ENCODE measurements at regions not wholly inside any gene's neighbourhood (a gene's known extent, or its start where the extent isn't known, plus 50 kb on each side); places are given as distances from the start of the nearest gene placed in this dataset.

DNA sequence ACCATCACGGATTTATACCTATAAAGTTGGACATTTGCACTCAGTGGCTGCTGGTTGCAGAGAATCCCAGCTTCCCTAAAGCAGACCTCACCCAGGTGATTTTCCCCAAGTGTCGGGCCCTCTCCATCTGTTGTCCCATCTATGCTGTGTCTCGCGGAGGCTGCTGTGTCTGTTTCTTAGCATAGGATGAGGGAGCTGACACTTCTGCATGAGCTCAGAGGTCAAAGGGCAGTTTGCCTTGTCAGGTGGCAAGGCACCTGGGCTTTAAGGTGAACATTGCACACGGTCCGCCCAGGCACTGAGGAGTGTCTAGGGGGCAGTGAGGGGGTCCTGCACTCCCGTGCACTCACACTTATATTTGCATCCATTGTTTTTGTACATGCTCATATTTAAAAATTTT, 151.6 kb downstream of the ZIC5 start:
- no peak for DNase-seq

DNA sequence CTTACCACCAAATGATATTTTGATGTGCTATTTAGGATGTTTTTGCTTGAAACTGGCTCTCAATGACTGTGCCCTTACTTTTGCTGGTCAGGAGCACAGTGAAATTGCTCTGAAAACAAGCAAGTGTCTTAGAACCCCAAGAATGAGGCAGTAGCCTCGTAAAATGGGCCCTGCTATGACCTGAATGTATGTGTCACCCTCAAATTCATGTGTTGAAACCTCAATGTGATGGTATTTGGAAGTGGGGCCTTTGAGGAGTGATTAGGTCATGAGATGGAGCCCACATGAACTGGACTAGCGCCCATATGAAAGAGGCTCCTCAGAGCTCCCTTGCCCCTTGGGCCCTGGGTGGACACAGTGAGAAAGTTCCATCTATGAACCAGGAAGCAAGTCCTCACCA, 155.2 kb downstream of the ZIC5 start:
- DNase-seq: no peak

DNA sequence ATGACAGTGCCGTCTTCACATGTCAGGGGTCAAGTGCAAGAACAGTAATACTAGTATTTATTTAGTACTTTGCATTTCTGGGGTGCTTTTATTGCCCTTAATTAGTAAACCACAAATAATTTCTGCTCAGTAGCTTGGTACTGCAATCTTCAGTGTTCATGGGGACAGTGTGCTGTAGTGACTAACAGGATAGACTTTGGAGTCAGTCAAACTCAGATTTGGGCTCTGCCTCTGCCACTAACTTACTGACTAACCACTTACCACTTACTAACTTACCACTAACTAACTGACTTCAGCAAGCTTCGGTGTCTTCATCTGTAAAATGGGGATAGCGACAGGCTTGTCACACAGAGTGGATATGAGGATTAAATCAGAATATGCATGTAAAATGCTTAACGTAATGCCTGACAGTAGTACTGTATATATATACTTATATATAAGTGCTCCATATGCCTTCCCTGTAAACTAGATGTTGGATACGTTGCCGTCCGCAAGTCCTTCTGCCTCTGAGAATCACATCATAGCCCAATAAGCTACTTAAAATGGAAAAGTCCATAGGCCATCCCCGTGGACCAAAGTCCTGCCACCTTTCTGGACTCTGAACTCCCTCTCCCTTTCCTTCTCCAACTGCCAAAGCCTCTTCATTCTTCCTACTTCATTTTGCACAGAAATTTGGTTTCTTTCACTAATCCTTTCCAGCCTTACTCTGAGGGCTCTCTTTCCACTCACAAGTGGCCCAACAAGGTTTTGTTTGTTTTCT, 158.1 kb downstream of the ZIC5 start:
- no peak for DNase-seq

DNA sequence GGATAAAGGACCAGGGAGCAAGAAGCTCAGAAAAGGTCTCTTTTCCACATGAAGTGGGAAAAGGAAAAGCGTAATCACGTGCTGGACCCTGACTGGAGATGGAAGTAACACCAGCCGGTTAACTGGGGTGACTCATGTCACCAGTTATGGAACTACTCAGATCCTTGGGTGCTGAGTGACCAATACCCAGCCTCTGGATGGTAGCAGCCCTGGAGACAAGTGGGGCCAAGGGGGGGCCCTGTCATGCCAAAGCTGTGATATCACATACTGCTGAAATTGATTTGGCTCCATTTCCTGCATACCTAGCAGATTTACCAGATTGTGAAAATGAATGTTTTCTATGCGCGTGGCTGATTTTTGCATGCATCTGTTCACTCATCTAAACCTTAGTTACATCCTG, 158.9 kb downstream of the ZIC5 start:
- DNase-seq: no peak

DNA sequence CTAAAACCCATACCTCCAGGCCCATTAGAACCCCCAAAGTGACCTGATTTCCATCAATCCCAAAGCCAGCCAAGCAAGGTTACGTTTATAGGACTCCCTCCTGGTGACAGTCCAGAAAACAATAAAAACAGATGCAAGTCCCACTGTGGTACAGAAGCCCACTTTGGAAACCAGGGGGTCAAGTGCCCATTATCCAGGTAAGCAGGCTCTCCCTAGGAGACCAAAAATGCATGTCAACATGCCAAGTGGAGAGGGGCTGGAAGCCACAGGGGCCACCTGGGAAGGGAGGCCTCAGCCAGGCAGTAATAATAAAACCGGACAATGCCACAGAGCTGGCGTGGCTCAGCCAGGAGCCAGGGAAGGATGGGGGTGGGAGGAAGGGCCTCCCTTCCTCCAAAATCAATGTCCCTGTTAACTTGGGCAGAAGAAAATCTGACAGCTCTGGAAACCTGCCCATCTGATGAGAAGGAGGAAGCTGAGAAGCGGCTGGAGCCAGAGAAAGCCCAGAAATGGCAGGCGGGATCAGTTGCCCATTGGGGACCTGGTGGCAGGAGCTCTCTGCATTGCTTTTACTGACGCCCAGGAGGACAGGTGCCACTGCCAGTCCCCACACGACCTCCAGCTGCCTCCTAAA, 160.4 kb downstream of the ZIC5 start:
- no peak for DNase-seq

DNA sequence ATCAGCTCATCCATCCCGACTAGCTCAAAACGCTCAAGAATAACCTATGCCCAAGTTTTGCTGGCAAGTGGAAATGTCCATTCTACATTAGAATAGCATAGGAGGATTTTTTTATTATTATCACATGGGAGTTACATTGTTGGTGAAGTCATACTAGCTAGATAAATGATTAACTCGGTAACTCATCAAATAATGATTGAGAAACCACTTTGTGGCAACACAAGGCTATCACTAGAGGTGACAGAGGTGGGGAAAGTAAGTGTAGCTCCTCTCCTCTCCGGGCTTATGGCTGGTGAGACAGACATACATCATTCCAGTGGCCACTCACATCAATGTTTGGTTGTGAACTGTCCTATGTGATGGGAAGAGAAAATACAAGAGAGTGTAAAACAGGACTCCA, 161.6 kb downstream of the ZIC5 start:
- DNase-seq: no peak

DNA sequence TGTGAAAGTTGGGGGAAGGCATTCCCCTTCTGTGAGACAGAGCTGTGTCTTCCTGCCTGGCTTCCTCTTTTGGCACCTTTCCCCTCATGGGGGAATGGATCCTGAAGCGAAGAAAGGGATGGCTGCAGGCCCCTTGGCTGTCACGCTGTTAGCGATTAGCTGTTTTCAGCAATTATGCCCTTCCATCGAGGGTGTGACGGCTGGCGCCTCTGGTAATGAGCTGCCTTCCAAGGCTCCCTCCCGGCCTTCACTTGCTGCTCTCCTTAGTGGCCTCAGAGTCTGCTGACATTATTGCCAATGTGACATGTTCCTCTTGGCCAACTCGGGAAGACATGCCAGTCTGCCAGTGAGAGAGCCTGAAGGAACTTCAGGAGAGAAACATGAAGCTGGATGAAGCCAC, 162.1 kb downstream of the ZIC5 start:
- DNase-seq: no peak

DNA sequence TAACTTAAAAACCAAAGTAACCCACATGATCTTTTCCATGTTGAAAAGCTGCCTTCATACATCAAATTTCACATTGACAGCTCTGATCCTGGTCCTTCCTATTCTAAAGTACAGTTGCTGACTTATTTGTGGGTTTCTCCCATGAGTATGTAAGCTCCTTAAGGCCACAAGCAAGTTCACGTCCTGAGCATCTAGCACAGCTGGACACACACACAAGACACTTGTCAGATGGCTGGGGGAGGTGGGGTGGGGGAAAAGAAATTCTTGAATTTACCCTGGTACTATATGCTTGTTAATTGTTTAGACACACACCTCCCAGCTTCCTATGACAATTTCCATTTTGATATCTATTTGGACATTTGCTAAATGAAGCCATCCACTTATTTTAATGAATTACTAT, 162.8 kb downstream of the ZIC5 start:
- DNase-seq: no peak

DNA sequence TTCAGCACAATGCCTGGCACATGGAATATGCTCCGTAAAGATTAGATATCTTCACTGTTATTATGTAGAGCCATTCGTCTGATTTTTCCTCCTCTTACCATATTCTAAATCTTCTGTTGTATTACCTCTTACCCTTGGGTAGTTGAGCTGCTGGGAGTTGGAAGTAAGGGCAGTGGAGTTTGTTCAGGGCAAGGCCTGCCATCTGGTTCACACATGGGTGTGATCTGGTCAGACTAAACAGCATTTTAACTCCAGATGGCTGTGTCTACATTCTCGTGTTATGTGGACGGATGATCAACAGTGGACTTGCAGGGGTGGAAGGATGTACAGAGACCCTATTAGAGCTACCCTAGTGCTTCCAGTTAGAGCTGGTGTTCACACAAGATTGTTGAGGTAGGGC, 164.9 kb downstream of the ZIC5 start:
- no peak for DNase-seq

DNA sequence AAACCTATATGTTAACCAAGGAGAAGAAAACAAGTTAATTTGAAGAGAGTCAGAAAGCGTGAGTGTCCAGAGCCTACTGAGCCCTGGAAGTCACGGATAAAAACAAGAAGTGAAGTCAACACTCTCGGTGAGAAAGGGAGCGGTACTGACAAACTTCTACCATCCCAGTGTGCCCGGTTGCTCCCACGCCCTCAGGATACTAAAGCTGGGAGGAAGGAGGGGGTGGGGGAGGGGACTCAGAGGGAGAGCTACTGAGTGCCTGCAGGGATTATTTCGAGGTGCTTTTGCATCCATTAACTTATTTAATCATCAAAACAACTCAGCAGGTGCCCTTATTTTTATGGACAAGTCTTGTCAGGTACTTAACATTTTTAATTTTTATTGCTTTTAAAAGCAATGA, 166.2 kb downstream of the ZIC5 start:
- DNase-seq: no peak

DNA sequence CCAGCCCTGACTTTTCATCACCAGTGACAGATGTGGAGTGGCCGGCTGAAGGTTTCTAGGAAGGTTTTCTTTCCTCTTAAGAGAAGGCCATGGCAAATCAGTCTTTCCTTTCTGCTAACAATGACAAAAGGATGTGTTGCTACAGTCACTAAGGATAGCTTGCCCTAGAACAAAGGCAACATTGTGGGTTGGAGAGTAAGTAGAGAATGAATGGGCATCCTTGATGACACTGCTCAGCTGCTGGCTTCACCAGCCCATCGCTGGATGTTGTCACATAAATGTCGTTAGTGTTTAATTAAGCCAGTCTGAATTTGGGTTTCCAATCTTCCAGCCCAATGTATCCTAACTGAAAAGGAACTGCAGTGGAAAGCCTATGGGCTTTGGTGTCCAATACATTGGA, 168.4 kb downstream of the ZIC5 start:
- no peak for DNase-seq

DNA sequence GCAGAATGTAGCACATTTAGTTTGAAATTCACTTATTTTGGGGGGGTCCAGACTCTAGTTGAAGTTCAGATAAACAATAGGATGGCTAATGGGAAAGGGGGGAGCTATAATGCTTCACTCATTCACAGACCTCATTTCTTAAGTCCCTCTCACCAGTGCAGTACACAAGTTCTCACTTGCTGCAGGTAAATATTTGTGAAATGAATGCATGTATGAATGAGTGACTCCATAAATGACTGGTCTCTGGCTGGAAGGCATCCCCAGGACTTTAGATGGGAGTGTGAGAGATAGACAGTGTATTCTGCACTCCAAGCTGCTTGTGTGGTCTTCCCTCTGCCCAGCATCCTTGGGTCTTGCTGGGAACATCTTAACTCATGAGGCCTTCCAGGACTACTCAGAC, 169.2 kb downstream of the ZIC5 start:
- DNase-seq: no peak

DNA sequence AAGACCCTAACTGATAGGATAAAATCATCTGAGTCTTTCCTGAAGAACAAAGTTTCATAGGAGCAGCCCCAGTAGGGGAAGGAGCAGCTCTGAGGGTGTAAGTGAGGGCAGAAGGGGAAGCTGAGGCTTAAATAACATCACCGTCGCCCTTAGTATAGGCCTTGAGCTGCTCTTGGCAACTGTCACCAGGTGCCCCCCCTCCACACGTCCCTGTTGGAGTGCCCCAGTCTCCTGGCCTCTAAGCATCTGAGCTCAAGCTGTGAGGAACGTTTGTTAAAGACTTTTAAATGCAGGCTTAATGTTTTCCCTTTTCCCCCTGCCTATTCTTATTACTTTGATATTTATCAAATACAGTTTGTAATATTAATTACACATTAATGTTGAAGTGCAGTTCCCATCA, 170.6 kb downstream of the ZIC5 start:
- no peak for DNase-seq

DNA sequence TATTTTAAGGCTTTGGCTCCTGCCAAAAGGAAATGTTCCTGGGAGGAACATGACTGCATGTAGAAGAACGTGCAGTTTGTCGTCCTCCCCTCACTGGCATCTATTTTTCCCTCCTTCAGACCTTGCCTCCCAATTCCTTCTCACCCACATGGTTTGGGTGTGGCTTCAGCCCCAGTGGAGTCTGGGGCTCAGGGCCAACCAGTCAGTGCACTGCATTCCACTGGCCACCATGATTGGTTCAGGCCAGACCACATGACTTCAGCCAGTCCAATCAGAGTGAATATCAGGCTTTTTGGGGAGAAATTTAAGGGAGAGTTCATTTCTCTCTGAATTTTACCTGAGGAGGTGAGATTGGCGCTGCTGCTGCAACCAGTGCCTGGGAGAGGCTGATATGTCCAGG, 171.6 kb downstream of the ZIC5 start:
- DNase-seq: no peak

DNA sequence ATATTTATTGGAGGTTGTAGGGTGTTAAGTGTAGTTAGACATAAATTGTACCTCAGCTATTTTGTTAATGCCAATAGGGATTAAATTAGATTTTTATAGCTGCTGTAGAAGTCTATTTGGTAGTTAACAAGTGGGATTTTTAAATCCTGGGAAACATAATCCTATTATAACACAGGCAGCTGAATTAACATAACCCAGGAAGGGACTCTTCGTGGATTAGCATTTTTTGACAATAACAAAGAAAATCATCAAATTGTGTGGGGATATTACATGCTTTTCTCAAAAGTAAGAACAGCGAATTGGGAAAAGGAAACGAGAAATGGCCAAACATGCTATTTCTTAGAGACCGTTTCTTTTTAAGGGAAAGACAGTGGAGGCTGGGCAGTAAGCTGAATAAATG, 172.8 kb downstream of the ZIC5 start:
- no peak for DNase-seq

DNA sequence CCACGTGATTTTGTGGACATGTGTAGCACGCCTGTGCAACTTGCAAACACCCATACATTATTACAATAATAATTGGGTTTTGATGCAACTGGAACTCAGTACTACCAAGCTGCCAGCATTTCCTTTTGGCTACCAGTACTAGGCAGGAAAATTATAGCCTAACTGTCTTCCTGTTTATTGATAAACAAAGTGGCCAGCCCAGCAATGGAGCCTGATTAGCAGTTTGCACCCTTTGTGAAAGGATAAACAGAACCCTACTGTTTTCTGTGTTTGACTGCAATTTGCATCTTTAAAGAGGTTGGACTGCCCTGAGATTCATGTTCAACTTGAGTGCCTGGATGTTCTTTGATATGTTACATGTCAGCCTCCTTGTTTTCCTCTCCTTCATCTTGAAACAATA, 173.9 kb downstream of the ZIC5 start:
- DNase-seq: no peak

DNA sequence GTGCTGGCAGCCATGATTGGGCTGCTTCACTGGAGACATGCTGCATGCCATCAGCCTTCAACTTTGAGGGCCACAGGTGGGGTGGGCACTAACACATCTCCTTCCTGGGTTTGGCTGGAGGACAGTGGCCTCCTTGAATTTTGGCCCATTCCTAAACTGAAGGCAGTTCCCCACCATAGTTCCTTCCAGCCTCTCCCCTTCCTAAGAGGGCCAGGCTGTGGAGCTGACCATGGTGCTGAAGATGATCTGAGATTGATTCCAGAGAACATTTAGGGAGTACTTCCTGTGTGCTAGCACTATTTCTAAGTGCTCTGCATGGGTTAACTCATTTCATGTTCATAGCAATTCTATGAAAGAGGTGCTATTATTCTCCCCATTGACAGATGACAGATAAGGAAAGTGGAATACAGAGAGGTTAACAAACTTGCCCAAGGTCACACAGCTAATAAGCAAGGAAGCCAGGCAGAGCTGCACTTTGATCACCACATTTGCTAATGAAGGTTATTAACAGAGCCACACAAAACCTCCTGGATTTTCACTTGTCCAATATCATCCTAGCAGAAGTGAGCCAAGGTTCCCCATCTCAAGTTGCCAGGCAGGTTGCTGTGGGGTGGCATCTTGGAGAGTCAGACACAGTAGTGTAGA, 175.3 kb downstream of the ZIC5 start:
- no peak for DNase-seq

DNA sequence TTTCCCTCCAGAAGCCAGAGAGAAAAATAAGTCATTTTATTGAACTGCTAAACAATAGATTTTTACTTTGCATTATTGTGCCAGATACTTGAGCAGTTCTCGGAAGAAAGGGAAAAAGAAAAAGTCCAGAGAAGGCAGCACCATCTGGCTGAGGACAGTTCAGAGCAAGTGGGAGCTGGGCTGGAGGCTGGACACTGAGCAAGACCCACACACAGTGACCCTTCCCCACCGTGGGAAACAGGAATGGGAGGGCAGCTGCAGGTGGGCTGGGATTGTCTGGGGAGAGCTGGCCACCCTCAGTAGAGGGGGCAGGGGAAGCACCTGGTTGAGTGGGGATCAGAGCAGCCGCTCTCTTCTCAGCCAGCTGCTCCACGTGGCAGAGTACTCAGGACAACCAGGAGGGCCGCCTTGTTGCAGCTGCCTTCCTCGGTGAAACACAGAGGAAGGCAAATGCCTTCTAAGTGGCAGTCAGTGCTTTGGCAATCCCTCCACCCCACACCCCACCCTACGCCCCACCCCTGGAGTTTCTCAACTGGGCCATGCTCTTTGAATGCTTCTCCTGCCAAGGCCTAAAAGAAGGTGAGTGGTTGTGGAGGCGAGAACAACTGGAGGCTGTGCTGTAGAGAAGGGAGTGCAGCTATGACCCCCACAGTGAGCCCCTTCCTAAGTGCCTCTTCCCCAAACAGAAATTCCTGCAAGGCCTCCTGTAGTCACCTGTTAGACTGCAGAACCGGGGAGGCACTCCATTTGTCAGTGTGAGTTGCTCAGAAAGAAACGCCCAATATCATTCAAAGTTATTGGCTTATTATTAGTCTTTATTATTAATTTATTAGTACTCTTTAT, 179.3 kb downstream of the ZIC5 start:
- no peak for DNase-seq

DNA sequence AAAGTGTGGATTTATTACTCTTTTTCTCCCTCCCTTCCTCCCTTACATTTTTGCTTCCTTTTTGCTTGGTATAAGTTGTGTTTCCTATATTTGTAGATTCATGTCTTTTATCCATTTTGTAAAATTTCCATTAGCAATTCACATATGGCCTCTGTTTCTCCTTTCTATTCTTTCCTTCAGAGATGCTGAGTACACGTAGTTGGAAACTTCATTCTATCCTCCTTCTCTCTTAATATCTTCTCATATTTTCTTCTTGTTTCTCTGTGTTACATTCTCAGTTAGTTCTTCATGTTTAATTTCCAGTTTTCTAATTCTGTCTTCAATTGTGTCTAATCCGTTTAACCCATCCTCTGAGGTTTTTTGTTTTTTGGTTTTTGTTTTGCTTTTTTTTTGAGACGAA, 188.9 kb downstream of the ZIC5 start:
- no peak for DNase-seq

DNA sequence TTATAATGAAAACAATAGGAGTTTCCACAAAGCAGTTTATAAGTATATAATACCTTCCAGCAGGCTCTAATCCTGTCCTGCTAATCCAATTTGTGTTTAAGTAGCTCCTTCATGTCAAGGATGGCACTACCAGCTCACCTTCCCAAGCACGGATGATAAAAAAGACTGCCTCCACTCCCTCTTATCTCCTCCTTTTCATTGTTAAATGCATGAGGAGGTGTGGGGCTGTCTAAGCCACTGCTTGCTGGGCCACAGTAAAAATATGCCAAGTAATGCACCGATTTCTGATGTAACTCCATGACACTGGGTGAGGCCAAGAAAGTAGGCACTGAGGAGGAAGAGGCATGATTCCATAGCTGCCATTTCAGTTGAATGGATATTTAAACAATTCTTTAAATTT, 193.1 kb downstream of the ZIC5 start:
- no peak for DNase-seq

DNA sequence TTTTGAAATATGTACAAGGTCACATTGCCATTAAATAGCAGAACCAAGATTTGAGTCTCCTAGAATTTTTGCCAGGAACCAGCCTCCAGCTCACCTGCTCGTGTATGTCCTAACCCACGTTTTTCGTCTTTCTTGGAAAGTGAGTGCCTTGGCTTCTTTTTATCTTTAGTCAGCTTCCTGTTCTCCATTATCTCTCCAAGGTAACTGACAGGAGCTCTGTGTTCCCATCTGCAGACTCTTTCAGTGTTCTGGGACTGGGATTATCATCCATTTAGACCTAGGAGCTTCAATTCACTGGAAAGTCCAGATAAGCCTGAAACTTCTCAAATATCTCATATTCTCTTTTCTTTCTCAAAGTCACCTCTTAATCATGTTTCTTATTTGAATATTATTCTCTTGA, 193.7 kb downstream of the ZIC5 start:
- no peak for DNase-seq

DNA sequence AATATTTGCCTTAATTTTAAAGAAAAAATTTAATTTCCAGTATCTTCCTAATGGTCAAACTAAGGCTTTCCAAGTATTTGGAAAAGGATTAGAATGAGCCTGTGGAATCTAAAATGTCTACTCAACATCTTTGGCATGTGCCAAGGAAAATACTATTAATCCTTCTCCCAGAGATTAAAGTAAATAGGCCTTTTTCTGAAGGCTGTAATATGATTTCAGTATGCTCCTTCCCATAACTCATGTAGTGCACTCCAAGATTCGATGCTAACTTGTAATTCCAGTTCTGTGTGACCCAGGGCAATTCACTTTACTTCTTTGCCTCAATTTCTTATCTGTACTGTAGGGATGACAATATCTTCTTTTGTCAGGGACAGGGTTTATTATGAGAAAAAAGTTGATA, 196.9 kb downstream of the ZIC5 start:
- no peak for DNase-seq

DNA sequence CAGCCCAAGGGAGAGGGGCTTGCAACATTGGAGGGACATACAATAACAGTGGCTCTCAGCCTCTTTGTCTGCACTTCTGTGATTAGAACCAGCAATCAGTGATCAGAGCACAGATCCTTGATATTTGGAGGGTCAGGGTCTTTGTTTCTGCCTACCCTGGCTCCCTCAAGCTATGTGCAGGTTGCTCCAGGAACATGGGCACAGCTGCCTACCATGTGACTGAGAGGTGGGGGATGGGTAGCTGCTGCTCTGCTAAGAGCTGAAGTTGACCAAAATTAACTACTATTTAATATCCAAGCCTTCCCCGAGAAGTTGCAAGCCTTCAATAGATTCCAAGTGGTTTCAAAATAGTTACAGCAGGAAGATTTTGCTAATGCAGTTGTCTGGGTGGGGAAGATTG, 202.6 kb downstream of the ZIC5 start:
- DNase-seq: no peak

DNA sequence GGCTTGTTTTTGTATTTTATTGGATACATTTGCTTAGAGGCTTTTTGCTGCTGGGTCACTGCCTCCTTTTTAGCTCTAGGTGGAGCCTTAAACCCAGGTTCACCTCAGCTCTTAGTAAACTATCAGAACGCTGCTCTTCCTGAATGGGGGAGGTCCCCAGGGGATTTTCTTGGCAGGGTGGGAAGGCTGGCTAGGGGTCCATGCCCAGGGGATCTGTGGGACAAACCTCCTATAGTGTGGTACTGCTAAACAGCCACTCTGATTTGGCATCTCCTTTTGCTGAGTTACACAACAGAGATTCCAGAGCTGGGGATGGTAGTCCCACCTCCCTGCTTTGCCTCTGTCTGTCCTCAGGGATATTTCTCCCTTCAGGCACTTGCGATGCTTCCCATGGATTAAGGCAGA, 204.9 kb downstream of the ZIC5 start:
- no peak for DNase-seq
